BJ (cell line): ENCODE measurements at regions not wholly inside any gene's neighbourhood (a gene's known extent, or its start where the extent isn't known, plus 50 kb on each side); places are given as distances from the start of the nearest gene placed in this dataset.

ENCODE experiments used
- CTCF ChIA-PET: fragments of 350-600 bp; formaldehyde crosslinking; extraction: SDS; loops from one replicate; lab custom pipeline; 2021; ENCODE audit warnings: antibody characterized with exemption, inconsistent platforms; lab: Yijun Ruan, JAX
- POLR2A ChIA-PET: fragments of 300-600 bp; sonication (Branson Sonifier 250); formaldehyde crosslinking; extraction: SDS; loops from one replicate; lab custom pipeline; 2021; ENCODE audit warnings: antibody characterized with exemption; lab: Charles Lee
- DNase-seq: peaks from one replicate; pipeline ENCODE4 v3.0.0-alpha.2; 2011; ENCODE audit warnings: low read depth
- H3K27me3 ChIP-seq: 2 replicates; pipeline ENCODE4 v1.6.0; 2011; ENCODE audit warnings: low read length; ENCODE audit not compliant: control insufficient read depth, insufficient read depth
- H3K36me3 ChIP-seq: 2 replicates; pipeline ENCODE4 v1.5.1; 2011; ENCODE audit warnings: low read length; ENCODE audit not compliant: control insufficient read depth, insufficient read depth
- H3K4me3 ChIP-seq: 2 replicates; pipeline ENCODE4 v1.5.1; 2011; ENCODE audit warnings: low read depth, mild to moderate bottlenecking, control low read depth, low read length
- CTCF ChIP-seq: IDR thresholded peaks from 2 replicates; pipeline ENCODE4 v1.5.1; 2011; ENCODE audit warnings: low read depth, mild to moderate bottlenecking, control low read depth, inconsistent platforms, low read length, moderate library complexity; ENCODE audit not compliant: insufficient read depth

- no peak for TF ChIP-seq CTCF
- ChIA-PET POLR2A (no interaction called here), CTCF (interaction anchor here (1.1 to 1.2 kb wide), 2 partner anchors 17 to 169 kb away, joined by 4 to 5 read pairs; no protein-coding TSS in a partner anchor)
- Histone ChIP-seq H3K27me3 (no peaks in the 10 kb centered on the region), H3K36me3 (no peaks in the 10 kb centered on the region), H3K4me3 (no peak overlapping the region)
- no peak for DNase-seq
Observed at GRCh38 chr1:240021709-240022108, 70.0 kb upstream of the FMN2 start.

GRCh38 chr1:240027059-240027462 is 64.6 kb upstream of the FMN2 start:
- CTCF ChIA-PET, result interaction anchor here (0.6 to 8.1 kb wide), 19 partner anchors 23 to 669 kb away, joined by 3 to 45 read pairs (median 4); partner anchors contain the start of gene FMN2
- POLR2A ChIA-PET, result no interaction called here
- no peak overlapping the region for H3K4me3 ChIP-seq
- no peaks in the 10 kb centered on the region for H3K27me3 ChIP-seq
- no peaks in the 10 kb centered on the region for H3K36me3 ChIP-seq
- peak; percentile 90 for TF ChIP-seq CTCF
- DNase-seq, result no peak

- Histone ChIP-seq H3K27me3 (no peaks in the 10 kb centered on the region), H3K36me3 (no peaks in the 10 kb centered on the region), H3K4me3 (no peak overlapping the region)
- no peak for TF ChIP-seq CTCF
- CTCF ChIA-PET, result interaction anchor here (1.0 to 8.1 kb wide), 10 partner anchors 55 to 663 kb away, joined by 4 to 45 read pairs (median 7); no protein-coding TSS in a partner anchor
- POLR2A ChIA-PET, result interaction anchor here (0.7 kb wide), 2 partner anchors 9 to 60 kb away, joined by 3 to 4 read pairs; no protein-coding TSS in a partner anchor
- peak; percentile 32 for DNase-seq
Observed at GRCh38 chr1:240029418-240029817, 62.3 kb upstream of the FMN2 start.

GRCh38 chr1:240030236-240030635 is 61.4 kb upstream of the FMN2 start:
- ChIA-PET POLR2A (interaction anchor here (0.7 kb wide), 1 partner anchor 59 kb away, joined by 4 read pairs; no protein-coding TSS in a partner anchor), CTCF (interaction anchor here (1.5 to 8.1 kb wide), 6 partner anchors 63 to 662 kb away, joined by 4 to 45 read pairs (median 12); no protein-coding TSS in a partner anchor)
- no peak overlapping the region for H3K4me3 ChIP-seq
- no peaks in the 10 kb centered on the region for H3K36me3 ChIP-seq
- DNase-seq, result peak; percentile 50
- H3K27me3 ChIP-seq, result no peaks in the 10 kb centered on the region
- TF ChIP-seq CTCF, result no peak

- Histone ChIP-seq H3K36me3 (no peaks in the 10 kb centered on the region), H3K4me3 (no peak overlapping the region), H3K27me3 (no peaks in the 10 kb centered on the region)
- CTCF ChIA-PET, result interaction anchor here (0.8 to 8.1 kb wide), 5 partner anchors 65 to 661 kb away, joined by 3 to 45 read pairs (median 5); no protein-coding TSS in a partner anchor
- TF ChIP-seq CTCF, result no peak
- peak; percentile 98 for DNase-seq
- POLR2A ChIA-PET, result no interaction called here
Observed at GRCh38 chr1:240031009-240031408, 60.7 kb upstream of the FMN2 start.
